ENCODE measurements at regions not wholly inside any gene's neighbourhood (a gene's known extent, or its start where the extent isn't known, plus 50 kb on each side); places are given as distances from the start of the nearest gene placed in this dataset.
"Not testable (repeated sequence)": the region's sequence is repeated elsewhere in the genome, so short reads cannot be mapped to it uniquely, and the experiment has no call there.

DNA sequence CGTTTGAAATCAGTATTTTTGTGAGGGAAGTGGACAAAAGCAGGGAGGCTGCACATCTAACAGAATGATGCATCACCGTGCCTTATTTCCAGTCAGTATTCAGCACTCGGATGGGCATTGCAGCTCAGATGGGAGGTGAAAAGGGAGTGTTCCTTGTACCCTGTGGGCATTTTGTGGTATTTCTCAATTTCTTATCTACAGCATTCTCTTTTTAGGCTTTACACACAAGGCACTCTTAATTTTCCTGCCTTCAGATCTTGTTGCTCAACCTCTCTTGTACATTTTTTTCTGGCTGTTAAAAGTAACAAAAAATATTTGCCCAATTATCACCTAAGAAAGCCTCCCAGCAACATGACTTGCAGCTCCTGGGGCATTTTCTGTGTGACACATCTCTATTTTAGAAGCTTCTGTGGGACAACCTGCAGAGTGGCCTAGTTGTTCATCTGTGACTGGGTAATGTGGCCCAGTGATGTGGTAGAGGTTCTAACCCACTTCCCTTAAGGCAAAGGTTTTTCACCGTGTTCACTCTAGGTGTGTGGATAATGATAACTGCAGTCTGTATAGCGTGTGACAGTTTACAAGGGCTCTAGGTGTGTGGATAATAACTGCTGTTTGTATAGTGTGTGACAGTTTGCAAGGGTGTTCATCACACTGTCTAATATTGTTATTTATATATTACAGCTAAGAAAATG is 257.2 kb downstream of the PTGER3 start:
- H3K4me3 Mint-ChIP-seq (ENCODE audit: low read depth): no peak overlapping the region
- no peaks in the 10 kb centered on the region for H3K36me3 Mint-ChIP-seq (ENCODE audit: low read depth)
- H3K27me3 Mint-ChIP-seq (ENCODE audit: low read depth): peaks cover 16% of the 10 kb centered on the region
- DNase-seq (ENCODE audit: low spot score): no peak
- no peaks in the 10 kb centered on the region for H3K4me1 Mint-ChIP-seq (ENCODE audit: low read depth)
- intact Hi-C loops (cut with micrococcal nuclease): no loop called here
- no peaks in the 10 kb centered on the region for H3K9me3 Mint-ChIP-seq
- H3K27ac Mint-ChIP-seq: no peak overlapping the region

DNA sequence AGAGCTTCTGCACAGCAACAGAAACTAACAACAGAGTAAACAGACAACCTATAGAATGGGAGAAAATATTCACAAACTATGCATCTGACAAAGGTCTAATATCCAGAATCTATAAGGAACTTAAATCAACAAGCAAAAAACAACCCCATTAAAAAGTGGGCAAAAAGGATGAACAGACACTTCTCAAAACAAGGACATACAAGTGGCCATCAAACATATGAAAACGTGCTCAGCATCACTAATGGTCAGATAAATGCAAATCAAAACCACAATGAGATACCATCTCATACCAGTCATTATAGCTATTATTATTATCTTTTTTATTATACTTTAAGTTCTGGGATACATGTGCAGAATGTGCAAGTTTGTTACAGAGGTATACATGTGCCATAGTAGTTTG is 252.6 kb downstream of the PTGER3 start:
- H3K27me3 Mint-ChIP-seq (ENCODE audit: low read depth); H3K4me3 Mint-ChIP-seq (ENCODE audit: low read depth); DNase-seq (ENCODE audit: low spot score); H3K4me1 Mint-ChIP-seq (ENCODE audit: low read depth); intact Hi-C loops (cut with micrococcal nuclease); H3K27ac Mint-ChIP-seq; H3K36me3 Mint-ChIP-seq (ENCODE audit: low read depth): not testable (repeated sequence)
- H3K9me3 Mint-ChIP-seq: peaks cover 13% of the 10 kb centered on the region

DNA sequence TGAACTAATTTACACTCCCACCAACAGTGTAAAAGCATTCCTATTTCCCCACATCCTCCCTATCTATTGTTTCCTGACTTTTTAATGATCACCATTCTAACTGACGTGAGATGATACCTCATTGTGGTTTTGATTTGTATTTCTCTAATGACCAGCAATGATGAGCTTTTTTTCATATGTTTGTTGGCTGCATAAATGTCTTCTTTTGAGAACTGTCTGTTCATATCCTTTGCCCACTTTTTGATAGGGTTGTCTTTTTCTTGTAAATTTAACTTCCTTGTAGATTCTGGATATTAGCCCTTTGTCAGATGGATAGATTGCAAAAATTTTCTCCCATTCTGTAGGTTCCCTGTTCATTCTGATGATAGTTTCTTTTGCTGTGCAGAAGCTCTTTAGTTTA is 251.3 kb downstream of the PTGER3 start:
- DNase-seq (ENCODE audit: low spot score); H3K36me3 Mint-ChIP-seq (ENCODE audit: low read depth); H3K27me3 Mint-ChIP-seq (ENCODE audit: low read depth); intact Hi-C loops (cut with micrococcal nuclease); H3K4me1 Mint-ChIP-seq (ENCODE audit: low read depth); H3K27ac Mint-ChIP-seq; H3K4me3 Mint-ChIP-seq (ENCODE audit: low read depth): not testable (repeated sequence)
- peaks cover 13% of the 10 kb centered on the region for H3K9me3 Mint-ChIP-seq

DNA sequence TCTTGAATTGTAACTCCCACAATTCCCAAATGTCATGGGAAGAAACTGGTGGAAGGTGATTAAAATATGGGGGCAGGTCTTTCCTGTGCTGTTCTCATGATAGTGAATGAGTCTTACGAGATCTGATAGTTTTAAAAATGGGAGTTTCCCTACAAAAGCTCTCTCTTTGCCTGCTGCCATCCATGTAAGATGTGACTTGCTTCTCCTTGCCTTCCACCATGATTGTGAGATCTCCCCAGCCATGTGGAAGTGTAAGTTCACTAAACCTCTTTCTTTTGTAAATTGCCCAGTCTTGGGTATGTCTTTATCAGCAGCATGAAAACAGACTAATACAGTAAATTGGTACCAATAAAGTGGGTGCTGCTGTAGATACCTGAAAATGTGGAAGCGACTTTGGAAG is 245.0 kb downstream of the PTGER3 start:
- H3K27ac Mint-ChIP-seq; H3K36me3 Mint-ChIP-seq (ENCODE audit: low read depth); H3K4me1 Mint-ChIP-seq (ENCODE audit: low read depth); H3K27me3 Mint-ChIP-seq (ENCODE audit: low read depth); H3K4me3 Mint-ChIP-seq (ENCODE audit: low read depth); DNase-seq (ENCODE audit: low spot score); intact Hi-C loops (cut with micrococcal nuclease): not testable (repeated sequence)
- peaks cover 23% of the 10 kb centered on the region for H3K9me3 Mint-ChIP-seq

DNA sequence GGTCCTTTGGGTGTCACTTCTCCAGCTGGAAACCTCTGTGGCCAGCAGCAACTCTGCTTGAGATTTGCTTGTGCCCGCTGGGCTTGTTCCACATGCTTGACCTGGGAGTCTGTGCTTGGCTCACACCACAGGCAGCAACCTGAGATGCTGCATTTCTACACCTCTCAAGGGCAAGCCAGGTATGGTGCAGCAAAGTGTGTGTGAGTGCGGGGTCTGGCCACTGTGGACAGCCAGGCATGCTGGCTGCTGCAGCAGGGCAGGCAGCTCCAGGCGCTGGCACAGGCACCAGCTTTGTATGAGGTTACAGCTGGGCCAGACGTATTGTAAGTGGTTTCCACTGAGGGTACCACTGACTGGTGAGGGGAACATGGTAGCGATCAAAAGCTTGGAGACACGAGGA is 242.0 kb downstream of the PTGER3 start:
- no peak for DNase-seq (ENCODE audit: low spot score)
- H3K9me3 Mint-ChIP-seq: peaks cover 11% of the 10 kb centered on the region
- peaks cover 6% of the 10 kb centered on the region for H3K4me1 Mint-ChIP-seq (ENCODE audit: low read depth)
- no peaks in the 10 kb centered on the region for H3K27me3 Mint-ChIP-seq (ENCODE audit: low read depth)
- no peak overlapping the region for H3K4me3 Mint-ChIP-seq (ENCODE audit: low read depth)
- H3K36me3 Mint-ChIP-seq (ENCODE audit: low read depth): no peaks in the 10 kb centered on the region
- intact Hi-C loops (cut with micrococcal nuclease): no loop called here
- no peak overlapping the region for H3K27ac Mint-ChIP-seq

DNA sequence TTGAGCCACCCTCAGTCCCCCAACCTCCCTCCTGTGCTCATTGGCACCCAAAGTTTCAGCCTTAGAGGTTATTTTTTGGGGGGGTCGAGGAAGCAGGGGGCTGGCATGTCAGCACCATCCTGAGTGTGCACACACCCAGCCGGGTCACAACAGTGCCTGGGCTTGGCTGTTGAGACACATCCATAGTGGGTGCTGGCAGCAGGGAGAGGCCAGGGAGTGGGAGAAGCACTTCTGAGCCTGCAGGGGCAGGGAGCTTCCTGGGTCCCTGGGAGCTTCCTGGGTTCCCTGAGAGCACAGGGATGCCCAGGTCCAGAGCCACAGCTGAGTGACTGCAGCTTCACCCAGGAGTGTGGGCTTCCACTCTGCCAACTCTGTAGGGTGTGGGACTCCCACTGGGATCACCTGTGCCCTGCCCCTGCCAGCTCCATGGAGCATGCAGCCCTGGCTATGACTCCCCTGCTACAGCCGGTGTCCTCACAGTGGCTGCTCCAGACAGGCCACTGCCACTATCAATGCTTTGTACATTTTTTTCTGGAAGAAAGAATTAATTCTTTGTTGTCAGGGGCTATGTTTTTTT is 240.4 kb downstream of the PTGER3 start:
- H3K27me3 Mint-ChIP-seq (ENCODE audit: low read depth): no peaks in the 10 kb centered on the region
- no peak overlapping the region for H3K4me3 Mint-ChIP-seq (ENCODE audit: low read depth)
- no peak for DNase-seq (ENCODE audit: low spot score)
- H3K4me1 Mint-ChIP-seq (ENCODE audit: low read depth): peaks cover 6% of the 10 kb centered on the region
- intact Hi-C loops (cut with micrococcal nuclease): no loop called here
- no peaks in the 10 kb centered on the region for H3K36me3 Mint-ChIP-seq (ENCODE audit: low read depth)
- no peak overlapping the region for H3K27ac Mint-ChIP-seq
- H3K9me3 Mint-ChIP-seq: peaks cover 11% of the 10 kb centered on the region

DNA sequence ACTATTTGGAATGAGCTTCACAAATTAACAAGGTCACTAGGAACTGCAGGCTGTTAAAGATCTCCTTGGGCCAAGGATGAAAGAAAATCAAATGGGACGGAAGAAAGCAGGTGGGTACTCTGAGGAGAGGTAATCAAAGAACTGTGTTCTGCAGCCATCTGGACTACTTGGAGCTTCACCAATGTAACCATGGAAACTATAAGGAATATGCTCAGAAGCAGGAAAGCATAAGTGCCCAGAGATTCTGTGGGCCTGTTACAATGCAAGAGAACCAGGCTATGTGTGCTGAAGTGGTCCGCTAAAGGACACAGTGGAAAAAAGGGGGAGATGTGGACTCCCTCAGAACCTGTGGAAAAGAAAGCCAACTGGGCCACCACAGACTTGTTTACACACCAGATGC is 238.5 kb downstream of the PTGER3 start:
- Mint-ChIP-seq H3K4me3 (ENCODE audit: low read depth) (no peak overlapping the region), H3K27ac (no peak overlapping the region), H3K27me3 (ENCODE audit: low read depth) (peaks cover 2% of the 10 kb centered on the region), H3K9me3 (peaks cover 4% of the 10 kb centered on the region), H3K4me1 (ENCODE audit: low read depth) (peaks cover 6% of the 10 kb centered on the region), H3K36me3 (ENCODE audit: low read depth) (no peaks in the 10 kb centered on the region)
- intact Hi-C loops (cut with micrococcal nuclease): no loop called here
- no peak for DNase-seq (ENCODE audit: low spot score)

DNA sequence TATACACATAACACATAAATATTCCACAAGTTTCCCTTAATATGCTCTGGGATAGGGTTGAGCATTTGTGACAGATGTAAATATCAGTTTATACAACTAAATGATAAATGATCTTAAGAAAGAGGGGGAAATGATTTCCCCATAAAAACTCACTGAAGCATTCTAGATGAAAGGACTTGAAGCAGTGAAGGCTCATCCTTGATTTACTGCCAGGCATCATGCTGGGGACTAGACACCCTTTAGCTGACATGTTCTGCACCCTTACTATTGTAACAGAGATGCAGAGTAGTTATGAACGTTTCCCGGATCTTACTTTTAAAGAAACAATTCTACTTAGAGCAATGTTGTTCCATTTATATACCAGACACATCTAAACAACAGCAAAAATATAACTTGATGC is 235.8 kb downstream of the PTGER3 start:
- peaks cover 6% of the 10 kb centered on the region for H3K4me1 Mint-ChIP-seq (ENCODE audit: low read depth)
- no peaks in the 10 kb centered on the region for H3K9me3 Mint-ChIP-seq
- H3K4me3 Mint-ChIP-seq (ENCODE audit: low read depth): no peak overlapping the region
- no peaks in the 10 kb centered on the region for H3K36me3 Mint-ChIP-seq (ENCODE audit: low read depth)
- H3K27me3 Mint-ChIP-seq (ENCODE audit: low read depth): peaks cover 2% of the 10 kb centered on the region
- intact Hi-C loops (cut with micrococcal nuclease): no loop called here
- no peak for DNase-seq (ENCODE audit: low spot score)
- H3K27ac Mint-ChIP-seq: no peak overlapping the region

DNA sequence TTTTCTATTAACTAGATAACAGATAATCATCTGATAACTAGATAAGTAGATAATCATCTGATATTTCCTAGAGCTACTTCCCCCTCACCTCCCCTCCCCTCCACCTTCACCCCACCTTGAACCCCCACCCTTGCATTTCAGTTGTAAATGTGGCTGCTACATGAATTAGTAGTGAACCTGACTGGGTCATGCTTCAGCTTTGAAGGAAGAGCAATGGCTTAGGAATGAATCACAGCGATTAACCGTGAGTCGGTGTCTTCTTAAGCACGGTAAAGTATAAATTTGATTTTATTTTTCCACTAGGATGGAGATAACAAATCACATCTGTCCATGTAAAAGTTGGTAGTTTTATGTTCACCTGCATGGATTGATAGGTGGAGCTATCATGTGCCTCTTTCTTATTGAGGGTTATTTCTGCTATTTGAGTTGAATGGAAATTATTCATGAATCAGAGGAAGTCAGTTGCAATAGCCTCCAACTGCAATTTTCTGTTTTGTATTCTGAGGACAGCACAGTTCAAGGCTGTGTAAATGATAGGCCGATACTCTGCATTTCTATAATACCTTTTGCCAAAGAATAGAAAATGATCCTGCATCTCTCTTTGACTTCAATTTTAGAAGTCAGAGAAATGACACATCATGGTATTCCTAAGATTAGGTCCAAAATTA is 235.0 kb downstream of the PTGER3 start:
- peaks cover 2% of the 10 kb centered on the region for H3K27me3 Mint-ChIP-seq (ENCODE audit: low read depth)
- intact Hi-C loops (cut with micrococcal nuclease): no loop called here
- H3K27ac Mint-ChIP-seq: no peak overlapping the region
- H3K4me3 Mint-ChIP-seq (ENCODE audit: low read depth): no peak overlapping the region
- DNase-seq (ENCODE audit: low spot score): no peak
- H3K4me1 Mint-ChIP-seq (ENCODE audit: low read depth): peaks cover 6% of the 10 kb centered on the region
- H3K36me3 Mint-ChIP-seq (ENCODE audit: low read depth): no peaks in the 10 kb centered on the region
- H3K9me3 Mint-ChIP-seq: no peaks in the 10 kb centered on the region

DNA sequence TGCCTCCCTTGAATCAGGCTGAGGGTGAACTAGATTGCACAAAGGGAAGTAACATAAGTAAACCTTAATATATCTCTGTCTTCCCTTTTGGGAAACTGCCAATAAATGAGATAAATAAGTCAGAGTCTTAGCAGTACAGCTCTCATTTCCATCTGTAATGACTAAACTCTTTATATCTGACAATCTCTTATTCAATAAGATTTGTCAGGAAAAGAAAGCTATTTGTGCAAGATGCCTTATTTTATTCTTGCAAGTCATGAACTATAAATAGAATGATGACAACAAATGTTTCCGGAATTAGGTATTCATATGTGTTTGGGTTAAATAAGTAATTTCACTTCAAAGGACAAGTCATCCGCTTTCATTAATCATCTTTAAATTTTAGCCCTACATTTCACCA is 229.2 kb downstream of the PTGER3 start:
- H3K27me3 Mint-ChIP-seq (ENCODE audit: low read depth): peaks cover 4% of the 10 kb centered on the region
- no peaks in the 10 kb centered on the region for H3K4me1 Mint-ChIP-seq (ENCODE audit: low read depth)
- H3K27ac Mint-ChIP-seq: no peak overlapping the region
- DNase-seq (ENCODE audit: low spot score): no peak
- H3K4me3 Mint-ChIP-seq (ENCODE audit: low read depth): no peak overlapping the region
- H3K9me3 Mint-ChIP-seq: no peaks in the 10 kb centered on the region
- intact Hi-C loops (cut with micrococcal nuclease): no loop called here
- no peaks in the 10 kb centered on the region for H3K36me3 Mint-ChIP-seq (ENCODE audit: low read depth)

DNA sequence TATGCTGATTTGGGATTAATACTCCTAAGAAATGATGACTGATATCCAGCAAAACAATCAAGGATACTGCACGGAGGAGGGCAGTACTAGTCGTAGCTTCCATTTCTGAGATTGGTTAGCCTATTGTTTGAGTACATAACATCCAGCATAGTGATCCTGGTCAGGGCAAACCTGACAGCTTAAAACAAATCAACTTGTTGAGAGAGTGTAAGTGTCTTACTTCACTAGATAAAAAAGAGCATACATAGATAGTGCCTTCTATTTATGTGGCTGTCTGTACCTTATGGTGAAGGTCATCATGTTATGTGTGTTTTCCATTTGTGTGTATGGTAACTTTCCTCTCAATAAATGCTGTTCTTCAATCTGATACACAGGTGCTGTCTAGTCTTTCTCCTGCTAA is 228.4 kb downstream of the PTGER3 start:
- no peak overlapping the region for H3K4me3 Mint-ChIP-seq (ENCODE audit: low read depth)
- no peaks in the 10 kb centered on the region for H3K4me1 Mint-ChIP-seq (ENCODE audit: low read depth)
- H3K27ac Mint-ChIP-seq: no peak overlapping the region
- H3K27me3 Mint-ChIP-seq (ENCODE audit: low read depth): peaks cover 4% of the 10 kb centered on the region
- H3K9me3 Mint-ChIP-seq: no peaks in the 10 kb centered on the region
- no peaks in the 10 kb centered on the region for H3K36me3 Mint-ChIP-seq (ENCODE audit: low read depth)
- no peak for DNase-seq (ENCODE audit: low spot score)
- intact Hi-C loops (cut with micrococcal nuclease): no loop called here

DNA sequence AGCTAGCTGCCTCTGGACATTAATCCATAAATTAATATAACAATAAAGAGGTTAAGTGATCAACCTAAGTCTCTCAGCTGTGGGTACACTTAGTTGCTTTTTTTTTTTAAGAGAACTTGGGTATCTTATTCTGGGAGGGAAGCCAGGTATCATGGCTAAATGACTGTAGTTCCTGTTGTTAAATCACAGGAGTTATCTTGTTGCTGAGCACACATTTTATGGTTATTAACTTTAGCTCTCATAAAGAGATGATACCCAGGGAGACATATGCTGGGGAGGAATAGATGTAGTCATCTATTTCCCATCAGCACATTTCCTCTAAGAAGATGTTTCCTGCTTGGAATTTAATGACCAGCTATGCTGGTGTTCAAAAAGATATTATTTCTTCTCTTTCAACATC is 227.8 kb downstream of the PTGER3 start:
- H3K4me1 Mint-ChIP-seq (ENCODE audit: low read depth): no peaks in the 10 kb centered on the region
- no peaks in the 10 kb centered on the region for H3K36me3 Mint-ChIP-seq (ENCODE audit: low read depth)

DNA sequence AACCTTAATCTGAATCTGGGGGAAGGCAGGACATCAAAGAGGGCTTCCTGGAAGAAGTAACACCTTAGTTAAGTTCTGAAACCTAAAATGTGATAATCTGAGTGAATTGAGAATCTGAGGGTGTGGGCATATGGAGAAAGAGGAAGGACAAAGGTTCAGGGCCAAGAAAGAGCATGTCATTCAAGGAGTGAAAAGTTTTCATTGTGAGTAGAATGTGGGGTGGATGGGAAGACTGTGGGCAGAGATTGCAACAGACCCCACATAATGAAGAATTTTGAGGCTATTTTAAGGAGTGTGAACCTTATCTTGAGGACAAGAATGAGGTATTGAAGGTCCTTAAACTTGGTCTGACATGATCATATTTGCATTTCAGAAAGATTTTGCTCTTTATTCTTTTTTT is 227.2 kb downstream of the PTGER3 start:
- H3K36me3 Mint-ChIP-seq (ENCODE audit: low read depth): no peaks in the 10 kb centered on the region
- no peak overlapping the region for H3K27ac Mint-ChIP-seq
- H3K4me3 Mint-ChIP-seq (ENCODE audit: low read depth): no peak overlapping the region
- no peaks in the 10 kb centered on the region for H3K9me3 Mint-ChIP-seq
- no peak for DNase-seq (ENCODE audit: low spot score)
- H3K27me3 Mint-ChIP-seq (ENCODE audit: low read depth): peaks cover 4% of the 10 kb centered on the region
- intact Hi-C loops (cut with micrococcal nuclease): no loop called here
- H3K4me1 Mint-ChIP-seq (ENCODE audit: low read depth): no peaks in the 10 kb centered on the region

More for the DNA sequence above, 227.8 kb downstream of the PTGER3 start:
- Mint-ChIP-seq H3K27ac (no peak overlapping the region), H3K4me3 (ENCODE audit: low read depth) (no peak overlapping the region), H3K9me3 (no peaks in the 10 kb centered on the region), H3K27me3 (ENCODE audit: low read depth) (peaks cover 4% of the 10 kb centered on the region)
- DNase-seq (ENCODE audit: low spot score): no peak
- intact Hi-C loops (cut with micrococcal nuclease): no loop called here
